ENCODE measurements at regions not wholly inside any gene's neighbourhood (a gene's known extent, or its start where the extent isn't known, plus 50 kb on each side); places are given as distances from the start of the nearest gene placed in this dataset.

DNA sequence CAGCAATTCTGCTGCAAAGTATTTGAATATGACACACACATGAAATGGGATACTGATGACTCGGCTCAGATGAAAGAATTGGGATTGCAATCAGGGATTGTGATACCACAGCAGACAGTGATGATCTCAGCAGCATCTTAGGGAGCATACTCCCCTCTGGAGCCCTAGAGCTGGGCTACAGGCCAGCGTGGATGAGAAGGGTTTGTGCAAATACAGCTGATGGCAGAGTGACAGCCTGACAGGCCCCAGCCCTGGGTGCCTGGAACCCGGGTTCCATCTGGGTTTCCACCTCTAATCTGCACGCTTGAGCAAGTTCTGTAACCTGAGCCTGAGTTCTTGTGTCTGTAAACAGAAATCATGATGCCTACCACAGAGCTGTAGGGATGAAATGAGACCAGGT is 418.0 kb downstream of the LRATD1 start:
- no peaks in the 10 kb centered on the region for H3K4me1 Mint-ChIP-seq (ENCODE audit: low read depth)
- H3K27ac Mint-ChIP-seq, result no peak overlapping the region
- no peak overlapping the region for H3K4me3 Mint-ChIP-seq
- H3K36me3 Mint-ChIP-seq (ENCODE audit: low read depth), result no peaks in the 10 kb centered on the region
- no peak for DNase-seq
- ChIA-PET CTCF (interaction anchor here (1.6 kb wide), 1 partner anchor 9 kb away, joined by 5 read pairs; no protein-coding TSS in a partner anchor), POLR2A (no interaction called here)
- ATAC-seq, result no peak
- TF ChIP-seq, protein P1, sequence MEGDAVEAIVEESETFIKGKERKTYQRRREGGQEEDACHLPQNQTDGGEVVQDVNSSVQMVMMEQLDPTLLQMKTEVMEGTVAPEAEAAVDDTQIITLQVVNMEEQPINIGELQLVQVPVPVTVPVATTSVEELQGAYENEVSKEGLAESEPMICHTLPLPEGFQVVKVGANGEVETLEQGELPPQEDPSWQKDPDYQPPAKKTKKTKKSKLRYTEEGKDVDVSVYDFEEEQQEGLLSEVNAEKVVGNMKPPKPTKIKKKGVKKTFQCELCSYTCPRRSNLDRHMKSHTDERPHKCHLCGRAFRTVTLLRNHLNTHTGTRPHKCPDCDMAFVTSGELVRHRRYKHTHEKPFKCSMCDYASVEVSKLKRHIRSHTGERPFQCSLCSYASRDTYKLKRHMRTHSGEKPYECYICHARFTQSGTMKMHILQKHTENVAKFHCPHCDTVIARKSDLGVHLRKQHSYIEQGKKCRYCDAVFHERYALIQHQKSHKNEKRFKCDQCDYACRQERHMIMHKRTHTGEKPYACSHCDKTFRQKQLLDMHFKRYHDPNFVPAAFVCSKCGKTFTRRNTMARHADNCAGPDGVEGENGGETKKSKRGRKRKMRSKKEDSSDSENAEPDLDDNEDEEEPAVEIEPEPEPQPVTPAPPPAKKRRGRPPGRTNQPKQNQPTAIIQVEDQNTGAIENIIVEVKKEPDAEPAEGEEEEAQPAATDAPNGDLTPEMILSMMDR (IDR thresholded peaks at IDR 0.05), result no peak
- intact Hi-C loops (cut with micrococcal nuclease), result no loop called here
- H3K9me3 Mint-ChIP-seq, result no peaks in the 10 kb centered on the region
- H3K27me3 Mint-ChIP-seq, result peaks cover 8% of the 10 kb centered on the region

DNA sequence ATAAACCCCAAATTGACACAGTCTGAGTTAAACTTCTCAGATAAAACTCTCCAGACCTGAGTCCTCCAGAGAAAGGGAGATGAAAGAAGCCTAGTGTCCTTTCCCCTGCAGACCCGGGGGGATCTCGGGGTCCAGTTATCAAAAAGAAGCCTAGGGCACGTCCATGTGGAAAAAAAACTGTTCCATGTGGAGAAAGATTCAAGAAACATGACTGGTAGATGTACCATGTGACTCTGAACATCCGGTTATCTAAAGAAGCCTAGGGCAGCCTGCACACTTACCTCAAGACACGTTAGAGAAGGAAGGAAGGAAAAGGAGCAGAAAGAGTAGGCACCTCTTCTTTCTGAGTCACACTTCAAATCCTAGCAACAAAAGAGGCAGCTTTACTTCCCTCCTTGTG is 421.0 kb downstream of the LRATD1 start:
- ATAC-seq, result no peak
- Mint-ChIP-seq H3K4me3 (no peak overlapping the region), H3K27me3 (peaks cover 9% of the 10 kb centered on the region), H3K27ac (no peak overlapping the region), H3K36me3 (ENCODE audit: low read depth) (no peaks in the 10 kb centered on the region), H3K9me3 (no peaks in the 10 kb centered on the region), H3K4me1 (ENCODE audit: low read depth) (no peaks in the 10 kb centered on the region)
- POLR2A ChIA-PET, result no interaction called here
- TF ChIP-seq, protein P1 (IDR thresholded peaks at IDR 0.05), result no peak
- CTCF ChIA-PET, result no interaction called here
- DNase-seq, result no peak
- intact Hi-C loops (cut with micrococcal nuclease), result no loop called here

DNA sequence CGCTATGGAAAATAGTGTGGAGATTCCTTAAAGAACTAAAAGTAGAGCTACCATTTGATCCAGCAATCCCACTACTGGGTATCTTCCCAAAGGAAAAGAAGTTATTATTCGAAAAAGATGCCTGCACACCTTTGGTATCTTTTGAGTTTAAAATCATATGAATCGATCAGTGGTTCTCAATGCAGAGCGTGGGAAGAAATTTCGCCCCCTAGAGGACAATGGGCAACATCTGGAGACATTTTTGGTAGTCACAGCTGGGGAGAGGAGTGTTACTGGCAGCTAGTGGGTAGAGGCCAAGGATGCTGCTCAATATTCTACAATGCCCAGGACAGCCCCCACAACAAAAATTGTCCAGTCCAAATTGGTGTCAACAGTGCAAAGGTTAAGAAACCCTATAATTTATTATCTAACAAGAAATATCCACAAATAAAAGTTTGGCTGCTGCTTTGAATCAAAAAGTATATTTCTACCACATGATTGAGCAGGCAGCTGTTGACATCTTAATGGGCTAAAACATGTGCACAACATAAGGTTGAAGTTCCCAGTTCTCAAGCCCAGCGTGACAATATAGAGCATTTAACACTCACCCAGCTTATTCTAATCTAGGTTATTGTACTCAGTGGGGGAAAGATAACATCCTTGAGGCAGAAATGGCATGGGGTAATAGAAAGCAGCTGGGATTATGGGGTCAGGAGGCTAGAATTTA is 425.7 kb downstream of the LRATD1 start:
- Mint-ChIP-seq H3K4me3 (no peak overlapping the region), H3K27me3 (peaks cover 13% of the 10 kb centered on the region), H3K9me3 (no peaks in the 10 kb centered on the region), H3K27ac (no peak overlapping the region), H3K4me1 (ENCODE audit: low read depth) (no peaks in the 10 kb centered on the region), H3K36me3 (ENCODE audit: low read depth) (no peaks in the 10 kb centered on the region)
- ChIA-PET POLR2A (no interaction called here), CTCF (interaction anchor here (0.7 to 1.9 kb wide), 7 partner anchors 11 to 209 kb away, joined by 3 to 6 read pairs (median 3); no protein-coding TSS in a partner anchor)
- TF ChIP-seq, protein P1 (IDR thresholded peaks at IDR 0.05), result peak; percentile 53
- ATAC-seq, result no peak
- peak; percentile 33 for DNase-seq
- intact Hi-C loops (cut with micrococcal nuclease), result no loop called here

DNA sequence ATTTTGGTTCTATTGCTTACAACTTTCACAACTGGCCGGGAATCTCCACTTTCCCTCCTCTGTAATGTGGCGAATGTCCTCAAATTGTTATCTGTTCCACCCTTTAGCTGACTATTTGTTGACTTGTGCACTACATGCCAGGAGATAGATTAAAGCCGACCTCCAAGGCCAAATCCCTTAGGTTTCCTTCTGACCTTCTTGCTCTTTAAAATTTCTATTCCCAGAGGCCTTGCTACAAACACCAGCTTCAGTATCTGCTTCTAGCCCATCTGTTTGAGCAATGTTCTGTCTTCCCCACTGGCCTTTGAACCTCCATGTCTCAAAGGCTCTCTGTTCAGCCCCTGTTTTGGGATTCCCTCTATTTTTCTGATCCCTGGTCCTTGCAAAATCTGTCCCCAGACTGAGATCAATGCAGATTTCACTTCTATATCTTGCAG is 426.2 kb downstream of the LRATD1 start:
- Mint-ChIP-seq H3K27me3 (peaks cover 13% of the 10 kb centered on the region), H3K9me3 (no peaks in the 10 kb centered on the region), H3K36me3 (ENCODE audit: low read depth) (no peaks in the 10 kb centered on the region), H3K4me1 (ENCODE audit: low read depth) (no peaks in the 10 kb centered on the region), H3K4me3 (no peak overlapping the region), H3K27ac (no peak overlapping the region)
- TF ChIP-seq, protein P1 (IDR thresholded peaks at IDR 0.05), result no peak
- ChIA-PET CTCF (interaction anchor here (0.7 to 1.9 kb wide), 5 partner anchors 10 to 101 kb away, joined by 3 to 6 read pairs (median 3); no protein-coding TSS in a partner anchor), POLR2A (no interaction called here)
- intact Hi-C loops (cut with micrococcal nuclease), result no loop called here
- DNase-seq (no peak), ATAC-seq (no peak)

DNA sequence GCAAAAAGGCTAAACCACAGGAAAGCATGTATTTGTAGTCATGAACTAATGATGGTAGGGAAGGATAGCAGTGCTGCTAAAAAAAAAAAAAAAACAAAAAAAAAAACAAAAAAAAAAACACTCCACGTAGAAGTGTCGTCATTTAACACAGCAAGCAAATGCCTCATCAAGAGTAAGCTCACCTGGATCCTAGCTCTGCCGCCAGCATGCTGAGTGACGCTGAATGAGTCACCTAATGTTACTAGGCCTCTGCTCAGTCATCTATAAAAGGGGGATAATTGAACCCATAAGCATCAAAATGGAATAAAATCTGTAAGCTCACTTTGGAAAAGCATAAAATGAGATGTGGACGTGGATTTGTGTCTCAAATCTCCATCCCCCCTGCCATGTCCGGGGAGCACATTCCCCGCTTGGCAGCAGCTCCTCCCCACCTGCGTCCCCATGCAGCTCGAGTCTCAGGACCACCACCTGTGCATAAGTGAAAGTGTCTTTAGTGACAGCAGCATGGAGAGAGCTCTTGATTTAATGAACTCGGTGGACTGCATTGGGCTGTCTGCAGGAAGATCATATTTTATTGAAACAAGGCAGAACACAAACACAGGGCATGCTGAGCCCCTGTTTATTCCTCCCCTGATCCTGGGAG is 427.5 kb downstream of the LRATD1 start:
- ATAC-seq, result no peak
- no peak overlapping the region for H3K27ac Mint-ChIP-seq
- no peak overlapping the region for H3K4me3 Mint-ChIP-seq
- no peak for DNase-seq
- H3K36me3 Mint-ChIP-seq (ENCODE audit: low read depth), result no peaks in the 10 kb centered on the region
- H3K27me3 Mint-ChIP-seq, result peaks cover 11% of the 10 kb centered on the region
- intact Hi-C loops (cut with micrococcal nuclease), result no loop called here
- ChIA-PET CTCF (interaction anchor here (1.1 kb wide), 1 partner anchor 9 kb away, joined by 5 read pairs; no protein-coding TSS in a partner anchor), POLR2A (no interaction called here)
- TF ChIP-seq, protein P1 (IDR thresholded peaks at IDR 0.05), result no peak
- H3K9me3 Mint-ChIP-seq, result no peaks in the 10 kb centered on the region
- no peaks in the 10 kb centered on the region for H3K4me1 Mint-ChIP-seq (ENCODE audit: low read depth)
